ENCODE measurements at regions not wholly inside any gene's neighbourhood (a gene's known extent, or its start where the extent isn't known, plus 50 kb on each side); places are given as distances from the start of the nearest gene placed in this dataset.

GRCh38 chr1:219317762-219318353, 144.2 kb downstream of the LYPLAL1 start:
- no peak for DNase-seq (ENCODE audit: low read depth in 3 of 3)

DNA sequence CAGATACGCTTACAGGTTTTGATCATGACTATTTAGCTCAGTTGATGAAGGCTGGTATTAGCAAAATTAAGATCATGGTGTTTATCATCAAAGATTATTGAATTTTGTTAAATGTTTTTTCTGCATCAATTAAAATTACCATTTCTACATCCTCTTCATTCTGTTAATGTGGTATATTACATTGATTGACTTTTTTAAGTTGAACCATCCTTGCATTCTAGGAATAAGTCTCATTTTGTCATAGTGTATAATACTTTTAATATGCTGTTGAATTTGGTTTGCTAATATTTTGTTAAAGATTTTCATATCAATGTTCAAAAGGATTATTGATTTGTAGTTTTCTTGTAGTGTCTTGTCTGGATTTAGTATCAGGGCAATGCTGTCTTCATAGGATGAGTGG, 142.4 kb downstream of the LYPLAL1 start:
- no peak for DNase-seq (ENCODE audit: low read depth in 3 of 3)

- DNase-seq (ENCODE audit: low read depth in 3 of 3): no peak
These were observed 140.3 kb downstream of the LYPLAL1 start for GRCh38 chr1:219313961-219314360.

GRCh38 chr1:219312967-219313366, 139.3 kb downstream of the LYPLAL1 start:
- no peak for DNase-seq (ENCODE audit: low read depth in 3 of 3)

DNA sequence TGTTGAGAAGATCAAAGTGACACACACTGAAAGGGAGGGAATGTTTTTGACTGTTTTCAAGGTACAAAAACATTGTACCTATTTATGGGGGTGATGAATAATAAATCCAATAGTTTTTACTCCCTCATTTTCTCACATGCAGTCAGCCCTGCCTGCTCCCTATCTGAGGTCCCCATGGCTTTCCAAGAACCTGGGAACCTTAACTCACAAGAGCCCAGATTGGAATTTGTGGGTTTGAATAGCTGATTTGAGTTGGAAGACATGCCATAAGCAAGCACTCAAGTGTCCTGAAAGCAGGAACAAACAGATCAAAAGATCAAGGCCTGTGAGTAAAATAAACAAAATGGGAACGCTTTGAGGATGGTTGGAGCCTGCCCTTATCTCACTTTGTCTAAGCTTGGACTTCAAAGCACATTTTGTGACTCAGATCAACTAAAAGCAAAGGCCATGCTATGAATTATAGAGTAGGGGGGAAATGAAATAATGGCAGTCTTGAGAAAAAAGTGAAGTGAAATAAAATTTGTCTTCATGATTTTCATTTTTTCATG, 136.6 kb downstream of the LYPLAL1 start:
- DNase-seq (ENCODE audit: low read depth in 3 of 3): no peak

GRCh38 chr1:219308367-219308766, 134.7 kb downstream of the LYPLAL1 start:
- DNase-seq (ENCODE audit: low read depth in 3 of 3): no peak

- no peak for DNase-seq (ENCODE audit: low read depth in 3 of 3)
These were observed 130.8 kb downstream of the LYPLAL1 start for GRCh38 chr1:219304227-219305226.

DNA sequence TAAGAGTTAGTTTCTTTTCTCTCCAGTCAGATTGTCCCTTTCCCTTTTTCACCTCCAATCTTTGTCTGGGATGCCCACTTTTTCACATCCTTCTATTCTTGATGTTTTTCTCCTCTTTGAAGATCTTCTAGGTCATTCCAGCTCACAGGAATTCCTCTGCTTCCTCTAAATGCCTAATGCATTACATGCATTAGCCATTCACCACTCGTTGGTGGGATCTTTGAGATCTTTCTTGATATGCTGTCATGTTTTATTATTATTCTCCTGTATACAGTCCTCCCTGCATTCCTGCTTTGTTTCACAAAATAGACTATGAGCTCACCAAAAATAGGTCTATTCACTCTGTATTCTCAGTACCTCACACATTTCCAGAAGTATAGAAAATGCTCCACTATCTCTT, 129.0 kb downstream of the LYPLAL1 start:
- DNase-seq (ENCODE audit: low read depth in 3 of 3): no peak

DNA sequence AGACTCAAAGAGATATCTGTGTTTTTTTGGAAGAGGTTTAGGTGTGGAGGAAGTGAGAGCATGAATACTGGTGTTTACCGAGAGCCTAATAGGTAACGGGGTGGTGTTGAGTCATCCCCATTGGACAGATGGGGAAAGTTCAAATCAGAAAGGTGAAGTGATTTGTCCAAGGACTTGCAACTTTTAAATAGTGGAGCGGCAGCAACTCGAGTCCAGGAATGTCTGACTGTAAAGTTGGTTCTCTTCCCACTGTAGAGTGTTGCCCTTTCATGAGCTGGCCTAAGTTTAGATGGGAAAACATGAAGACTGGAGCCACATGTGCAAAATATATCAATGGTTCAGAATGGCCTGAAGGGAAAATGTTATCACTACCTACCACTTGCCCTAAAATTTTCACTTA, 125.7 kb downstream of the LYPLAL1 start:
- no peak for DNase-seq (ENCODE audit: low read depth in 3 of 3)

DNA sequence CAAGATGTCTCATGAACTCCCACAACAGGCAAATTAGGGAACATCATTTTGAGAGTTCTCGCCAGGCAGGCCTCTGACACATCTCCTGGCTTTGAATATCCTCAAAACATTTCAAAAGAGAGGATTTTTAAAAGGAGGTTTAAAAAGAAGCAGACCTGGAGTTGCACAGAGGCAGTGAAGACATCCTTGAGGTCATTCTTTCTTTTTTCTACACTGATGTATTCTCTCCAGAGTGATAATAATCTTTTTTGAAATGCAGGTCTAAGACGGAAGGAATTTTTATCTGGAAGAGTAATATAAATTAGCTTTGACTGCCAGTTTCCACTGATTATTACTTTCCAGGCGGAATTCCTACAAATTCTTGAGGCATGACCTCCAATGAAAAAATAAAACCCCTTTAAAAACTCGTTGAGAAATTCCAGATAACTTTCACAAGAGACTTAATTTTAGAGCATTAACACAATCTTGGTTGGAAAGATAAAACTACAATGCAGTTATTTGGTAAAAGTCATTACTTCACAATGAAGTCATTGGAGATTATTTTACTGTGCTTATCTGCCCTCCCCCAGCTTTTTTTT, 125.0 kb downstream of the LYPLAL1 start:
- no peak for DNase-seq (ENCODE audit: low read depth in 3 of 3)

DNA sequence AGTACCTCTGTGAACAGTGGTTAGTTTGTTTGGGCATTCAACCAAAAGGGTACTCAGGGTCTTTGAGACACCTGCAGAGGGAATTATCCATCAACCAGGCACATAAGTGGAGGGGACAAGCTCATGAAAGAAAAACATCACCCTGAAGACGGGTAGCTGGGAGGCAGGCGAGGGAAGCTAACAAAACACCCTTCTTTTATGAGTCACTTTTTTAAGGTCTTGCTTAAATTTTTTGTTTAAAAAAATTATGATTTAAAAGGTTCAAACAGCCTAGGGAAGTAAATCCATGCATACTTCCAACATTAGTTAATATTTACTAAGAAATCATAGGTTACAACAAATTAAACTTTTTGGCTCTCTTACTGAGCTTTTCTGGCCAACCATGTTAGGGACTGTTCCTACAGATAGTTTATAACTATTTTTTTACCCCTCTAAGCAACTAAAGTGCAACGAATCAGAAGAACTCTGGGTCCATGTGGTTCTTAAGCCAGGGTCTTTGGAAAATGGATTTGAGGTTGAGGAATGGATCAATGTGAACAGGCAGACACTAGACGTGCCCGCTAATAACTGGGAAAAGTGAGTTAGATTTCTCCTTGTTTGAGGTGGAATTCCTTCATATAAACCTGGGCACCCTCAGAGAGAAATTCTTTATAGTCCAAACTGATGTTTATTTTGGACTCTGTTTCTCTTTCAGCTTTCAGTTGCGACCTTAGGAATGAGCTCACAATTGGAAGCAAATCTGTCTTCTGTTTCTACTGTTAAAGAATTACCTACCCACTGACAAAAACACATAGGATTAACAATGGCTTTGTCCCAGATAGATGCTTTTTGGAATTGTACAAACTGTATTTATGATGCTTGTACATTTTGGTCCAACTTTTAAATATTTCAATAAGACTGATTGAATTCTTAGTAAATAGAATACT, 123.0 kb downstream of the LYPLAL1 start:
- DNase-seq (ENCODE audit: low read depth in 3 of 3): no peak

GRCh38 chr1:219294251-219294650, 120.6 kb downstream of the LYPLAL1 start:
- DNase-seq (ENCODE audit: low read depth in 3 of 3): no peak

GRCh38 chr1:219293410-219293809, 119.7 kb downstream of the LYPLAL1 start:
- DNase-seq (ENCODE audit: low read depth in 3 of 3): no peak

GRCh38 chr1:219292999-219293398, 119.3 kb downstream of the LYPLAL1 start:
- DNase-seq (ENCODE audit: low read depth in 3 of 3): no peak

- no peak for DNase-seq (ENCODE audit: low read depth in 3 of 3)
These were observed 118.7 kb downstream of the LYPLAL1 start for GRCh38 chr1:219292341-219292740.

- DNase-seq (ENCODE audit: low read depth in 3 of 3): no peak
These were observed 115.5 kb downstream of the LYPLAL1 start for GRCh38 chr1:219289171-219289570.

GRCh38 chr1:219283541-219283940, 109.9 kb downstream of the LYPLAL1 start:
- no peak for DNase-seq (ENCODE audit: low read depth in 3 of 3)

DNA sequence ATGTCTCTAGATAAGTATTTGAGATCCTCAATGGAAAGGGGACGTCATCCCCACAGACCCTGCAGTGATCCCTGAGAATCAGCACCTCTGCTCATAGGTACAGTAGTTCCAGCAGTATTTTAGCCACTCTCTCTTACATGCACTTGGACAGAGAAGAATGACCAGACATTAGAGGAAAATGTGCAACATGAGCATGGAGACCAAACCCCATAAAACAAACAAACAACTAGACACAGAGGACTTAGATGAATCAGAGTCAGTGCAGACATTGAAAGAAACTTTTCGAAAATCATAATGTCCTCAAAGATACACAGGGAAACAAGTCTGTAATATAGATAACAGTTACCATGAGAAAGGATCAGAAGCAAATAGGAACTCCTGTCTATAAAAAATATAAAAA, 108.2 kb downstream of the LYPLAL1 start:
- DNase-seq (ENCODE audit: low read depth in 3 of 3): no peak

GRCh38 chr1:219279017-219279770, 105.5 kb downstream of the LYPLAL1 start:
- no peak for DNase-seq (ENCODE audit: low read depth in 3 of 3)

GRCh38 chr1:219278288-219278687, 104.6 kb downstream of the LYPLAL1 start:
- DNase-seq (ENCODE audit: low read depth in 3 of 3): no peak

All from stimulated activated CD4-positive, alpha-beta T cell treated with anti-CD3 and anti-CD28 coated beads, TNF-alpha, amount 100 ng/mL, for 48 hours (primary cell).